Sigmoid colon (tissue), 4 donors: ENCODE measurements at regions not wholly inside any gene's neighbourhood (a gene's known extent, or its start where the extent isn't known, plus 50 kb on each side); places are given as distances from the start of the nearest gene placed in this dataset.

Experiments
- CTCF ChIP-seq, 4 experiments: fragments of 450-650 bp in 3 of 4; fragments of 200-600 bp in 1 of 4; IDR thresholded peaks; one replicate each; pipeline ENCODE4 v1.5.1; 2016 to 2019; ENCODE audit warnings: antibody characterized with exemption in 4 of 4, mild to moderate bottlenecking in 3 of 4, moderate library complexity in 2 of 4
- POLR2A ChIP-seq, 2 donors: fragments of 450-650 bp; IDR thresholded peaks; one replicate each; pipeline ENCODE4 v1.6.1; 2016; ENCODE audit warnings: antibody characterized with exemption in 2 of 2, mild to moderate bottlenecking in 2 of 2, moderate library complexity in 2 of 2
- POLR2AphosphoS5 ChIP-seq, 4 donors: sonication (generic); formaldehyde crosslinking; IDR thresholded peaks; one replicate each; pipeline ENCODE4 v1.6.1; 2017; ENCODE audit warnings: antibody characterized with exemption in 4 of 4

GRCh38 chr6:143613749-143614148 lies 64.0 kb upstream of the PHACTR2 start:
- TF ChIP-seq CTCF (IDR thresholded peaks at IDR 0.05) (no peak), POLR2AphosphoS5 (IDR thresholded peaks at IDR 0.05) (no peak), POLR2A (IDR thresholded peaks at IDR 0.05) (no peak)
